CD14-positive monocyte (primary cell): ENCODE measurements at regions not wholly inside any gene's neighbourhood (a gene's known extent, or its start where the extent isn't known, plus 50 kb on each side); places are given as distances from the start of the nearest gene placed in this dataset.

Experiments used
- DNase-seq, 3 donors: peaks; one replicate each; pipeline ENCODE4 v3.0.0-alpha.2; 2011 to 2022
- H2AFZ ChIP-seq: 2 replicates; pipeline ENCODE4 v1.6.0; 2012; ENCODE audit warnings: mild to moderate bottlenecking, low read depth, low read length, inconsistent platforms; ENCODE audit not compliant: insufficient read depth, poor library complexity, severe bottlenecking
- H3K27ac ChIP-seq, 2 donors: 1 replicate in 1 of 2; 2 replicates in 1 of 2; pipeline ENCODE4 v1.5.1; 2012 to 2013; ENCODE audit warnings: low read length in 2 of 2, control low read depth in 1 of 2, inconsistent platforms in 1 of 2, low read depth in 1 of 2, mild to moderate bottlenecking in 1 of 2
- H3K27me3 ChIP-seq, 2 donors: one replicate each; pipeline versions ENCODE4 v1.6.0 to v1.6.1; 2011 to 2013; ENCODE audit warnings: low read length in 2 of 2; ENCODE audit not compliant: control insufficient read depth in 2 of 2, insufficient read depth in 2 of 2
- H3K36me3 ChIP-seq, 2 donors: replicated peaks in 1 of 2; 1 replicate in 1 of 2; 2 replicates in 1 of 2; pipeline versions ENCODE4 v1.5.1 to v1.6.1; 2012 to 2013; ENCODE audit warnings: low read length in 2 of 2, control low read depth in 1 of 2, inconsistent platforms in 1 of 2, mild to moderate bottlenecking in 1 of 2; ENCODE audit not compliant: insufficient read depth in 2 of 2, control insufficient read depth in 1 of 2
- H3K4me1 ChIP-seq, 2 donors: 1 replicate in 1 of 2; 2 replicates in 1 of 2; pipeline versions ENCODE4 v1.5.1 to v1.6.1; 2012 to 2013; ENCODE audit warnings: low read length in 2 of 2, control low read depth in 1 of 2, inconsistent platforms in 1 of 2, mild to moderate bottlenecking in 1 of 2, moderate library complexity in 1 of 2; ENCODE audit not compliant: insufficient read depth in 2 of 2, control insufficient read depth in 1 of 2
- H3K4me2 ChIP-seq: replicated peaks from 2 replicates; pipeline ENCODE3; 2012; ENCODE audit warnings: low read length, moderate library complexity, mild to moderate bottlenecking; ENCODE audit not compliant: poor library complexity, severe bottlenecking; ENCODE audit errors: extremely low read depth
- H3K4me3 ChIP-seq, 3 experiments: fragments of 200-600 bp in 1 of 3; sonication (generic) in 1 of 3; replicated peaks in 1 of 3; 1 replicate in 2 of 3; 2 replicates in 1 of 3; pipeline ENCODE4 v1.5.1; 2011 to 2013; ENCODE audit warnings: low read length in 3 of 3, mild to moderate bottlenecking in 3 of 3, control low read depth in 2 of 3, low read depth in 2 of 3, inconsistent platforms in 1 of 3, moderate library complexity in 1 of 3
- H3K79me2 ChIP-seq: 2 replicates; pipeline ENCODE4 v1.6.0; 2012; ENCODE audit warnings: mild to moderate bottlenecking, control low read depth, inconsistent platforms, low read length, moderate library complexity; ENCODE audit not compliant: insufficient read depth
- H3K9ac ChIP-seq: 2 replicates; pipeline ENCODE4 v1.6.0; 2017; ENCODE audit warnings: low read length, mild to moderate bottlenecking; ENCODE audit not compliant: insufficient read depth, poor library complexity, severe bottlenecking
- H3K9me3 ChIP-seq, 2 donors: replicated peaks in 1 of 2; 1 replicate in 1 of 2; 2 replicates in 1 of 2; pipeline versions ENCODE4 v1.5.1 to v1.6.1; 2012 to 2013; ENCODE audit warnings: low read length in 2 of 2, control low read depth in 1 of 2; ENCODE audit not compliant: control insufficient read depth in 1 of 2, insufficient read depth in 1 of 2
- H4K20me1 ChIP-seq: 2 replicates; pipeline ENCODE4 v1.6.0; 2012; ENCODE audit warnings: mild to moderate bottlenecking, low read length, control low read depth, moderate library complexity; ENCODE audit not compliant: insufficient read depth
- H3K27ac Mint-ChIP-seq, 7 donors: one replicate each; pipeline ENCODE4 v1.8.0; 2020; ENCODE audit warnings: mild to moderate bottlenecking in 7 of 7, mixed read lengths in 7 of 7, moderate library complexity in 6 of 7, inconsistent platforms in 2 of 7
- H3K27me3 Mint-ChIP-seq, 3 donors: one replicate each; pipeline ENCODE4 v1.8.0; 2021 to 2022; ENCODE audit warnings: low read depth in 3 of 3, mild to moderate bottlenecking in 3 of 3, mixed read lengths in 3 of 3, moderate library complexity in 3 of 3, inconsistent platforms in 1 of 3
- H3K36me3 Mint-ChIP-seq, 2 donors: one replicate each; pipeline ENCODE4 v1.8.0; 2020; ENCODE audit warnings: mixed read lengths in 2 of 2, inconsistent platforms in 1 of 2, mild to moderate bottlenecking in 1 of 2
- H3K4me1 Mint-ChIP-seq: one replicate; pipeline ENCODE4 v1.8.0; 2020; ENCODE audit warnings: mild to moderate bottlenecking, mixed read lengths
- H3K4me3 Mint-ChIP-seq, 2 donors: one replicate each; pipeline ENCODE4 v1.8.0; 2020; ENCODE audit warnings: mild to moderate bottlenecking in 2 of 2, mixed read lengths in 2 of 2, moderate library complexity in 1 of 2
- H3K9me3 Mint-ChIP-seq, 7 donors: one replicate each; pipeline ENCODE4 v1.8.0; 2020 to 2022; ENCODE audit warnings: mixed read lengths in 7 of 7, mild to moderate bottlenecking in 6 of 7, moderate library complexity in 6 of 7, inconsistent platforms in 2 of 7
- WGBS: methylation state at CpG from one replicate; pipeline ENCODE4 v1.1.5; 2013; ENCODE audit warnings: missing lambda C conversion rate; ENCODE audit not compliant: insufficient coverage; 5-methylcytosine and 5-hydroxymethylcytosine counted together
- intact Hi-C, 2 donors: fragments of 100-400 bp; cut with micrococcal nuclease; formaldehyde crosslinking; loops; one replicate each; pipeline versions ENCODE4 v1.15.0 to v1.15.1; 2023
- TF ChIP-seq, protein P1 (sequence below): fragments of 200-600 bp; IDR thresholded peaks from one replicate; pipeline ENCODE4 v1.8.0; 2022; ENCODE audit warnings: antibody characterized with exemption, mild to moderate bottlenecking

DNA sequence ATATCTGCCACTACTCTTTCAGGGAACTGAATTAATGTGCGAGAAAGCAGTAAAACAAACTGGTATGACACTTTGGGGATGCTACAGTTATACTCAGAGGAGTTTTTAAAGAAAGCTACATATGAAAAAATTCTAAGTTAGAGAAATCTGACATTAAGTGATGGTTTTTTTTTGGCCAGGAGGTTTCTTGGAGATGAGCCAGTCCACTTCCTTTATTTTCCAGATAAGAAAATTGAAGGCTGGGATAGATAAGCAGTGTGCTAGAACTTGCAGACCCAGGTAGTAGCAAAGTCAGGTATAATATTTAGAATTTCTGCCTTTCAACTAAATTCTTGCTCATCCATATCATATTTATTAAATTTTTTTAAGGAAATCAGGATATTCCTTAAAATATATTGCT is 106.8 kb downstream of the FAT4 start:
- no peaks in the 10 kb centered on the region for H4K20me1 ChIP-seq
- H3K4me1 Mint-ChIP-seq = no peaks in the 10 kb centered on the region
- H3K36me3 Mint-ChIP-seq = no peaks in the 10 kb centered on the region
- TF ChIP-seq, protein P1, sequence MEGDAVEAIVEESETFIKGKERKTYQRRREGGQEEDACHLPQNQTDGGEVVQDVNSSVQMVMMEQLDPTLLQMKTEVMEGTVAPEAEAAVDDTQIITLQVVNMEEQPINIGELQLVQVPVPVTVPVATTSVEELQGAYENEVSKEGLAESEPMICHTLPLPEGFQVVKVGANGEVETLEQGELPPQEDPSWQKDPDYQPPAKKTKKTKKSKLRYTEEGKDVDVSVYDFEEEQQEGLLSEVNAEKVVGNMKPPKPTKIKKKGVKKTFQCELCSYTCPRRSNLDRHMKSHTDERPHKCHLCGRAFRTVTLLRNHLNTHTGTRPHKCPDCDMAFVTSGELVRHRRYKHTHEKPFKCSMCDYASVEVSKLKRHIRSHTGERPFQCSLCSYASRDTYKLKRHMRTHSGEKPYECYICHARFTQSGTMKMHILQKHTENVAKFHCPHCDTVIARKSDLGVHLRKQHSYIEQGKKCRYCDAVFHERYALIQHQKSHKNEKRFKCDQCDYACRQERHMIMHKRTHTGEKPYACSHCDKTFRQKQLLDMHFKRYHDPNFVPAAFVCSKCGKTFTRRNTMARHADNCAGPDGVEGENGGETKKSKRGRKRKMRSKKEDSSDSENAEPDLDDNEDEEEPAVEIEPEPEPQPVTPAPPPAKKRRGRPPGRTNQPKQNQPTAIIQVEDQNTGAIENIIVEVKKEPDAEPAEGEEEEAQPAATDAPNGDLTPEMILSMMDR = no peak
- H3K4me3 ChIP-seq = no peak overlapping the region
- no peak overlapping the region for H3K9ac ChIP-seq
- H3K4me3 Mint-ChIP-seq = no peak overlapping the region
- no peaks in the 10 kb centered on the region for H3K36me3 ChIP-seq
- intact Hi-C loops = no loop called here
- H3K4me2 ChIP-seq = no peak overlapping the region
- H3K9me3 ChIP-seq = peaks cover 0 to 7% of the 10 kb centered on the region in 2 donors
- no peak overlapping the region for H3K27ac Mint-ChIP-seq
- H3K79me2 ChIP-seq = no peaks in the 10 kb centered on the region
- no peak for DNase-seq
- H3K9me3 Mint-ChIP-seq = peaks cover 0 to 10% (median 6%) of the 10 kb centered on the region in 7 donors
- no peaks in the 10 kb centered on the region for H3K27me3 Mint-ChIP-seq
- WGBS = no CpG with 5 or more reads among the region's 1 CpG
- no peak overlapping the region for H2AFZ ChIP-seq
- no peaks in the 10 kb centered on the region for H3K27me3 ChIP-seq
- no peaks in the 10 kb centered on the region for H3K4me1 ChIP-seq
- H3K27ac ChIP-seq = no peak overlapping the region

DNA sequence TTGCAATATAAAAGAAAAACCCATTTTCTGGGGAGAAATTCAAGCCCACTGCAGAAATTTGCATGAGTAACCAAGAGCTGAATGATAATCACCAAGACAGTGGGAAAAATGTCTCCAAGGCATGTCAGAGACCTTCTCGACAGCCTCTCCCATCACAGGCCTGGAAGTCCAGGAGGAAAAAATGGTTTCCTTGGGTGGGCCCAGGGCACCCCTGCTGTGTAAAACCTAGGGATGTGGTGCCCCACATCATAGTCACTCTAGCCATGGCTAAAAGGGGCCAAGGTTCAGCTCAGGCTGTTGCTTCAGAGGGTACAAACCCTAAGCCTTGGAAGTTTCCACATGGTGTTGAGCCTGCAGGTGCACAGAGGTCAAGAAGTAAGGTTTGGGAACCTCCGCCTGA is 108.4 kb downstream of the FAT4 start:
- H2AFZ ChIP-seq = no peak overlapping the region
- peaks cover 0 to 10% (median 6%) of the 10 kb centered on the region in 7 donors for H3K9me3 Mint-ChIP-seq
- WGBS = no CpG with 5 or more reads among the region's 2 CpGs
- intact Hi-C loops = no loop called here
- TF ChIP-seq, protein P1 = no peak
- DNase-seq = no peak
- no peak overlapping the region for H3K27ac ChIP-seq
- H3K36me3 ChIP-seq = no peaks in the 10 kb centered on the region
- no peaks in the 10 kb centered on the region for H3K79me2 ChIP-seq
- H3K4me3 Mint-ChIP-seq = no peak overlapping the region
- H3K4me2 ChIP-seq = no peak overlapping the region
- peaks cover 0 to 7% of the 10 kb centered on the region in 2 donors for H3K9me3 ChIP-seq
- no peaks in the 10 kb centered on the region for H3K36me3 Mint-ChIP-seq
- H4K20me1 ChIP-seq = no peaks in the 10 kb centered on the region
- H3K4me1 Mint-ChIP-seq = no peaks in the 10 kb centered on the region
- no peak overlapping the region for H3K27ac Mint-ChIP-seq
- no peaks in the 10 kb centered on the region for H3K4me1 ChIP-seq
- H3K9ac ChIP-seq = no peak overlapping the region
- H3K27me3 ChIP-seq = no peaks in the 10 kb centered on the region
- H3K27me3 Mint-ChIP-seq = no peaks in the 10 kb centered on the region
- no peak overlapping the region for H3K4me3 ChIP-seq
